CD14-positive monocyte (primary cell): ENCODE measurements at regions not wholly inside any gene's neighbourhood (a gene's known extent, or its start where the extent isn't known, plus 50 kb on each side); places are given as distances from the start of the nearest gene placed in this dataset.

Experiments
- DNase-seq, 3 donors: peaks; one replicate each; pipeline ENCODE4 v3.0.0-alpha.2; 2011 to 2022
- H2AFZ ChIP-seq: 2 replicates; pipeline ENCODE4 v1.6.0; 2012; ENCODE audit warnings: mild to moderate bottlenecking, low read depth, low read length, inconsistent platforms; ENCODE audit not compliant: insufficient read depth, poor library complexity, severe bottlenecking
- H3K27ac ChIP-seq, 2 donors: 1 replicate in 1 of 2; 2 replicates in 1 of 2; pipeline ENCODE4 v1.5.1; 2012 to 2013; ENCODE audit warnings: low read length in 2 of 2, control low read depth in 1 of 2, inconsistent platforms in 1 of 2, low read depth in 1 of 2, mild to moderate bottlenecking in 1 of 2
- H3K27me3 ChIP-seq, 2 donors: one replicate each; pipeline versions ENCODE4 v1.6.0 to v1.6.1; 2011 to 2013; ENCODE audit warnings: low read length in 2 of 2; ENCODE audit not compliant: control insufficient read depth in 2 of 2, insufficient read depth in 2 of 2
- H3K36me3 ChIP-seq, 2 donors: replicated peaks in 1 of 2; 1 replicate in 1 of 2; 2 replicates in 1 of 2; pipeline versions ENCODE4 v1.5.1 to v1.6.1; 2012 to 2013; ENCODE audit warnings: low read length in 2 of 2, control low read depth in 1 of 2, inconsistent platforms in 1 of 2, mild to moderate bottlenecking in 1 of 2; ENCODE audit not compliant: insufficient read depth in 2 of 2, control insufficient read depth in 1 of 2
- H3K4me1 ChIP-seq, 2 donors: 1 replicate in 1 of 2; 2 replicates in 1 of 2; pipeline versions ENCODE4 v1.5.1 to v1.6.1; 2012 to 2013; ENCODE audit warnings: low read length in 2 of 2, control low read depth in 1 of 2, inconsistent platforms in 1 of 2, mild to moderate bottlenecking in 1 of 2, moderate library complexity in 1 of 2; ENCODE audit not compliant: insufficient read depth in 2 of 2, control insufficient read depth in 1 of 2
- H3K4me2 ChIP-seq: replicated peaks from 2 replicates; pipeline ENCODE3; 2012; ENCODE audit warnings: low read length, moderate library complexity, mild to moderate bottlenecking; ENCODE audit not compliant: poor library complexity, severe bottlenecking; ENCODE audit errors: extremely low read depth
- H3K4me3 ChIP-seq, 3 experiments: fragments of 200-600 bp in 1 of 3; sonication (generic) in 1 of 3; replicated peaks in 1 of 3; 1 replicate in 2 of 3; 2 replicates in 1 of 3; pipeline ENCODE4 v1.5.1; 2011 to 2013; ENCODE audit warnings: low read length in 3 of 3, mild to moderate bottlenecking in 3 of 3, control low read depth in 2 of 3, low read depth in 2 of 3, inconsistent platforms in 1 of 3, moderate library complexity in 1 of 3
- H3K79me2 ChIP-seq: 2 replicates; pipeline ENCODE4 v1.6.0; 2012; ENCODE audit warnings: mild to moderate bottlenecking, control low read depth, inconsistent platforms, low read length, moderate library complexity; ENCODE audit not compliant: insufficient read depth
- H3K9ac ChIP-seq: 2 replicates; pipeline ENCODE4 v1.6.0; 2017; ENCODE audit warnings: low read length, mild to moderate bottlenecking; ENCODE audit not compliant: insufficient read depth, poor library complexity, severe bottlenecking
- H3K9me3 ChIP-seq, 2 donors: replicated peaks in 1 of 2; 1 replicate in 1 of 2; 2 replicates in 1 of 2; pipeline versions ENCODE4 v1.5.1 to v1.6.1; 2012 to 2013; ENCODE audit warnings: low read length in 2 of 2, control low read depth in 1 of 2; ENCODE audit not compliant: control insufficient read depth in 1 of 2, insufficient read depth in 1 of 2
- H4K20me1 ChIP-seq: 2 replicates; pipeline ENCODE4 v1.6.0; 2012; ENCODE audit warnings: mild to moderate bottlenecking, low read length, control low read depth, moderate library complexity; ENCODE audit not compliant: insufficient read depth
- H3K27ac Mint-ChIP-seq, 7 donors: one replicate each; pipeline ENCODE4 v1.8.0; 2020; ENCODE audit warnings: mild to moderate bottlenecking in 7 of 7, mixed read lengths in 7 of 7, moderate library complexity in 6 of 7, inconsistent platforms in 2 of 7
- H3K27me3 Mint-ChIP-seq, 3 donors: one replicate each; pipeline ENCODE4 v1.8.0; 2021 to 2022; ENCODE audit warnings: low read depth in 3 of 3, mild to moderate bottlenecking in 3 of 3, mixed read lengths in 3 of 3, moderate library complexity in 3 of 3, inconsistent platforms in 1 of 3
- H3K36me3 Mint-ChIP-seq, 2 donors: one replicate each; pipeline ENCODE4 v1.8.0; 2020; ENCODE audit warnings: mixed read lengths in 2 of 2, inconsistent platforms in 1 of 2, mild to moderate bottlenecking in 1 of 2
- H3K4me1 Mint-ChIP-seq: one replicate; pipeline ENCODE4 v1.8.0; 2020; ENCODE audit warnings: mild to moderate bottlenecking, mixed read lengths
- H3K4me3 Mint-ChIP-seq, 2 donors: one replicate each; pipeline ENCODE4 v1.8.0; 2020; ENCODE audit warnings: mild to moderate bottlenecking in 2 of 2, mixed read lengths in 2 of 2, moderate library complexity in 1 of 2
- H3K9me3 Mint-ChIP-seq, 7 donors: one replicate each; pipeline ENCODE4 v1.8.0; 2020 to 2022; ENCODE audit warnings: mixed read lengths in 7 of 7, mild to moderate bottlenecking in 6 of 7, moderate library complexity in 6 of 7, inconsistent platforms in 2 of 7
- WGBS: methylation state at CpG from one replicate; pipeline ENCODE4 v1.1.5; 2013; ENCODE audit warnings: missing lambda C conversion rate; ENCODE audit not compliant: insufficient coverage; 5-methylcytosine and 5-hydroxymethylcytosine counted together
- intact Hi-C, 2 donors: fragments of 100-400 bp; cut with micrococcal nuclease; formaldehyde crosslinking; loops; one replicate each; pipeline versions ENCODE4 v1.15.0 to v1.15.1; 2023
- TF ChIP-seq, protein P1 (sequence below): fragments of 200-600 bp; IDR thresholded peaks from one replicate; pipeline ENCODE4 v1.8.0; 2022; ENCODE audit warnings: antibody characterized with exemption, mild to moderate bottlenecking

DNA sequence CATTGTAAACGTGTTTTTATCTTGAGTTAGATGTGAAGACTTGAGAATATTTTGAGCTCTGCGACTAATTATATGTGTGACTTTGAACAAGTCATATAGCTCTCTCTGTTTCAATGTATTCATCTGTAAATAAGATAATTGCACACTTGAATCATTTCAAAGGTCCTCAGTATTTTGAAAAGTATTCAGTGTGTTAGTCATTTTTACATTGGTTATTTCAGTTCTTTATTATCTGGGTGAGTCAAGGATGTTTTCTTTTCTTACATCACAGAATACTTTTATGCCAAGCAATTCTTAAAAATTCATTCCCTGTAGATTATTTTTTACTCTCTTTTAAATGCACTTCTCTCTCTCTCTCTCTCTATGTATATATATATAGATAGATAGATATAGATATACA lies 1098.0 kb upstream of the ZEB2 start:
- TF ChIP-seq, protein P1, sequence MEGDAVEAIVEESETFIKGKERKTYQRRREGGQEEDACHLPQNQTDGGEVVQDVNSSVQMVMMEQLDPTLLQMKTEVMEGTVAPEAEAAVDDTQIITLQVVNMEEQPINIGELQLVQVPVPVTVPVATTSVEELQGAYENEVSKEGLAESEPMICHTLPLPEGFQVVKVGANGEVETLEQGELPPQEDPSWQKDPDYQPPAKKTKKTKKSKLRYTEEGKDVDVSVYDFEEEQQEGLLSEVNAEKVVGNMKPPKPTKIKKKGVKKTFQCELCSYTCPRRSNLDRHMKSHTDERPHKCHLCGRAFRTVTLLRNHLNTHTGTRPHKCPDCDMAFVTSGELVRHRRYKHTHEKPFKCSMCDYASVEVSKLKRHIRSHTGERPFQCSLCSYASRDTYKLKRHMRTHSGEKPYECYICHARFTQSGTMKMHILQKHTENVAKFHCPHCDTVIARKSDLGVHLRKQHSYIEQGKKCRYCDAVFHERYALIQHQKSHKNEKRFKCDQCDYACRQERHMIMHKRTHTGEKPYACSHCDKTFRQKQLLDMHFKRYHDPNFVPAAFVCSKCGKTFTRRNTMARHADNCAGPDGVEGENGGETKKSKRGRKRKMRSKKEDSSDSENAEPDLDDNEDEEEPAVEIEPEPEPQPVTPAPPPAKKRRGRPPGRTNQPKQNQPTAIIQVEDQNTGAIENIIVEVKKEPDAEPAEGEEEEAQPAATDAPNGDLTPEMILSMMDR = no peak
- Histone ChIP-seq H2AFZ (no peak overlapping the region), H3K36me3 (no peaks in the 10 kb centered on the region), H3K9me3 (peaks cover 0 to 2% of the 10 kb centered on the region in 2 donors), H3K4me2 (no peak overlapping the region), H3K9ac (no peak overlapping the region), H3K79me2 (no peaks in the 10 kb centered on the region), H4K20me1 (no peaks in the 10 kb centered on the region), H3K27ac (no peak overlapping the region), H3K4me3 (no peak overlapping the region), H3K27me3 (no peaks in the 10 kb centered on the region), H3K4me1 (no peaks in the 10 kb centered on the region)
- Mint-ChIP-seq H3K4me1 (no peaks in the 10 kb centered on the region), H3K27ac (no peak overlapping the region), H3K36me3 (no peaks in the 10 kb centered on the region), H3K9me3 (peaks cover 0 to 9% (median 4%) of the 10 kb centered on the region in 7 donors), H3K4me3 (no peak overlapping the region), H3K27me3 (peaks cover 0 to 1% (median 0%) of the 10 kb centered on the region in 3 donors)
- intact Hi-C loops = no loop called here
- WGBS = no CpG with 5 or more reads among the region's 2 CpGs
- DNase-seq = no peak

DNA sequence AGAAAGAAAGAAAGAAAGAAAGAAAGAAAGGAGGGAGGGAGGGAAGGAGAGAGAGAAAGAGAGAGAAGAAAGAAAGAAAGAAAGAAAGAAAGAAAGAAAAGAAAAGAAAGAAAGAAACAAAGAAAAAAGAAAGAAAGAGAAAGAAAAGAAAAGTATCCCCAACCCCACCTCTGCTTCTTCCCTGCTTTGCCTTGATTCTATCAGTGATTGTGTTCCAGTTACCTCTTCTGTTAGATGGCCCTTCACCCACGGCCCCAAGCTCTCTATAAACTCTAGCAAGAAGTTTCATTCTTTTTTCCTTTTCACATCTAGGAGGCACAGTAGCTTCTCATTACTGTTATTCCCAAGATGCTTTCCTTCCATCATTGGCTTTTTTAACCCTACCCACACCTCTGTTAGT lies 1097.5 kb upstream of the ZEB2 start:
- Histone ChIP-seq H3K9ac (no peak overlapping the region), H3K36me3 (no peaks in the 10 kb centered on the region), H3K27me3 (no peaks in the 10 kb centered on the region), H3K4me1 (no peaks in the 10 kb centered on the region), H2AFZ (no peak overlapping the region), H4K20me1 (no peaks in the 10 kb centered on the region), H3K4me3 (no peak overlapping the region), H3K4me2 (no peak overlapping the region), H3K27ac (no peak overlapping the region), H3K9me3 (peaks cover 0 to 2% of the 10 kb centered on the region in 2 donors), H3K79me2 (no peaks in the 10 kb centered on the region)
- TF ChIP-seq, protein P1 = no peak
- WGBS = 86% methylated on average over 1 of the region's 1 CpG
- Mint-ChIP-seq H3K9me3 (peaks cover 0 to 9% (median 4%) of the 10 kb centered on the region in 7 donors), H3K4me1 (no peaks in the 10 kb centered on the region), H3K36me3 (no peaks in the 10 kb centered on the region), H3K4me3 (no peak overlapping the region), H3K27me3 (peaks cover 0 to 1% (median 0%) of the 10 kb centered on the region in 3 donors), H3K27ac (no peak overlapping the region)
- intact Hi-C loops = no loop called here
- no peak for DNase-seq
